ENCODE measurements at regions not wholly inside any gene's neighbourhood (a gene's known extent, or its start where the extent isn't known, plus 50 kb on each side); places are given as distances from the start of the nearest gene placed in this dataset.

DNA sequence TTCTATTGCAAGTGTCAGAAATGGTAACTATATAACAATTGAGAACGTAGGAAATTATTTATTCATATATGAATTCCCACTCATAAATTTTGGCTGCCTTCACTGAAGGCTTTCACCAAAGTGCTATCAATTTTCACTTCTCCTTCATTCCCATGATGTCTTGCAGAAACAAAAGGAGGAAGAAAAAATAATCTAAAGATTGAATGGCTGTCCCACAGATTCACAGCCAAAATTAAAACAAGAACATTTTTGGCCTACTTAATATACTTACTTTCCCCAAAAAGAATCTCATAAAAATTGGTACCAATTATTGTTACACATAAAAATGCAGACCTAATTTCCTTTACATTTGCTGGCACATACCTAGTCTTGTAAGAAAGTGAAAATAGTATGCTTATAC, 616.1 kb downstream of the CD109 start:
- Histone ChIP-seq H3K27ac (no peak overlapping the region), H3K9me3 (ENCODE audit: low read depth) (no peaks in the 10 kb centered on the region), H3F3A (ENCODE audit: low read depth) (no peaks in the 10 kb centered on the region), H3K36me3 (no peaks in the 10 kb centered on the region), H4K20me1 (ENCODE audit: low read depth) (no peaks in the 10 kb centered on the region), H3K4me3 (no peak overlapping the region), H2AFZ (replicated peaks) (no peak overlapping the region), H3K79me2 (ENCODE audit: low read depth) (no peaks in the 10 kb centered on the region), H3K4me2 (no peak overlapping the region), H3K27me3 (no peaks in the 10 kb centered on the region), H3K4me1 (no peaks in the 10 kb centered on the region), H3K9ac (no peak overlapping the region)
- H3K4me3 Mint-ChIP-seq, result no peak overlapping the region
- TF ChIP-seq EZH2phosphoT487 (IDR thresholded peaks at IDR 0.05) (no peak), EZH2 (IDR thresholded peaks at IDR 0.05) (no peak)
- TF ChIP-seq, protein P1, sequence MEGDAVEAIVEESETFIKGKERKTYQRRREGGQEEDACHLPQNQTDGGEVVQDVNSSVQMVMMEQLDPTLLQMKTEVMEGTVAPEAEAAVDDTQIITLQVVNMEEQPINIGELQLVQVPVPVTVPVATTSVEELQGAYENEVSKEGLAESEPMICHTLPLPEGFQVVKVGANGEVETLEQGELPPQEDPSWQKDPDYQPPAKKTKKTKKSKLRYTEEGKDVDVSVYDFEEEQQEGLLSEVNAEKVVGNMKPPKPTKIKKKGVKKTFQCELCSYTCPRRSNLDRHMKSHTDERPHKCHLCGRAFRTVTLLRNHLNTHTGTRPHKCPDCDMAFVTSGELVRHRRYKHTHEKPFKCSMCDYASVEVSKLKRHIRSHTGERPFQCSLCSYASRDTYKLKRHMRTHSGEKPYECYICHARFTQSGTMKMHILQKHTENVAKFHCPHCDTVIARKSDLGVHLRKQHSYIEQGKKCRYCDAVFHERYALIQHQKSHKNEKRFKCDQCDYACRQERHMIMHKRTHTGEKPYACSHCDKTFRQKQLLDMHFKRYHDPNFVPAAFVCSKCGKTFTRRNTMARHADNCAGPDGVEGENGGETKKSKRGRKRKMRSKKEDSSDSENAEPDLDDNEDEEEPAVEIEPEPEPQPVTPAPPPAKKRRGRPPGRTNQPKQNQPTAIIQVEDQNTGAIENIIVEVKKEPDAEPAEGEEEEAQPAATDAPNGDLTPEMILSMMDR (IDR thresholded peaks at IDR 0.05), result no peak
- no peaks in the 10 kb centered on the region for H3K36me3 Mint-ChIP-seq
- no peak overlapping the region for H3K27ac Mint-ChIP-seq
- no peaks in the 10 kb centered on the region for H3K27me3 Mint-ChIP-seq (ENCODE audit: insufficient read depth, low read depth)
- no peaks in the 10 kb centered on the region for H3K9me3 Mint-ChIP-seq
- no peaks in the 10 kb centered on the region for H3K4me1 Mint-ChIP-seq
- DNase-seq (ENCODE audit: low spot score), result no peak

GRCh38 chr6:74311431-74311830, 615.4 kb downstream of the CD109 start:
- H3K9me3 ChIP-seq (ENCODE audit: low read depth), result no peaks in the 10 kb centered on the region
- Mint-ChIP-seq H3K4me3 (no peak overlapping the region), H3K4me1 (no peaks in the 10 kb centered on the region), H3K27ac (no peak overlapping the region), H3K9me3 (no peaks in the 10 kb centered on the region), H3K27me3 (ENCODE audit: insufficient read depth, low read depth) (no peaks in the 10 kb centered on the region), H3K36me3 (no peaks in the 10 kb centered on the region)
- H3K36me3 ChIP-seq, result no peaks in the 10 kb centered on the region
- no peak overlapping the region for H3K9ac ChIP-seq
- no peaks in the 10 kb centered on the region for H3F3A ChIP-seq (ENCODE audit: low read depth)
- no peak overlapping the region for H3K4me2 ChIP-seq
- TF ChIP-seq EZH2phosphoT487 (IDR thresholded peaks at IDR 0.05) (no peak), EZH2 (IDR thresholded peaks at IDR 0.05) (no peak)
- TF ChIP-seq, protein P1 (IDR thresholded peaks at IDR 0.05), result no peak
- no peak for DNase-seq (ENCODE audit: low spot score)
- H4K20me1 ChIP-seq (ENCODE audit: low read depth), result no peaks in the 10 kb centered on the region
- H3K4me1 ChIP-seq, result no peaks in the 10 kb centered on the region
- H3K27ac ChIP-seq, result no peak overlapping the region
- no peak overlapping the region for H2AFZ ChIP-seq (replicated peaks)
- no peaks in the 10 kb centered on the region for H3K79me2 ChIP-seq (ENCODE audit: low read depth)
- H3K4me3 ChIP-seq, result no peak overlapping the region
- no peaks in the 10 kb centered on the region for H3K27me3 ChIP-seq

DNA sequence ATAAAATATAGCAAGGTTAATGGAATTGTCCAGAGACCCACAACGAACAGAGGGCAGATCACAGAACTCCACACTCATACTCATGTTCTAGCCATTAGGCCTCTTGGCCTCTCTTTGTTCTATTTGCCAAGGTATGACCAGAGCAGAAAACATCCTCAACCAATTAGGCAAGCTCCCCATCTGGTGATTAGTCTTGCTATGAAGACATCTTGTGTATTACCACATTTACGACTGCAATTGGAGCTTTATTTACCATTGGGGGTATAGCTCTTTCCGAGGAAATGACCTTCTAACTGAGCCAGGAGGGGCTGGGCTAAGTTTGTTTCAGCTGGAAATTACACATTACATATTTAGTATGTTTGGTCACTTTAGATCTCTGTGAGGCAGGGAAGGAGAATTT, 593.9 kb downstream of the CD109 start:
- no peak for TF ChIP-seq EZH2 (IDR thresholded peaks at IDR 0.05)
- TF ChIP-seq EZH2phosphoT487 (IDR thresholded peaks at IDR 0.05), result no peak
- TF ChIP-seq, protein P1 (IDR thresholded peaks at IDR 0.05), result no peak
- no peaks in the 10 kb centered on the region for H3K4me1 ChIP-seq
- no peak for DNase-seq (ENCODE audit: low spot score)
- no peaks in the 10 kb centered on the region for H4K20me1 ChIP-seq (ENCODE audit: low read depth)
- H2AFZ ChIP-seq (replicated peaks), result no peak overlapping the region
- Mint-ChIP-seq H3K4me1 (no peaks in the 10 kb centered on the region), H3K4me3 (no peak overlapping the region), H3K36me3 (no peaks in the 10 kb centered on the region), H3K9me3 (peaks cover 3% of the 10 kb centered on the region), H3K27me3 (ENCODE audit: insufficient read depth, low read depth) (peaks cover 2% of the 10 kb centered on the region), H3K27ac (no peak overlapping the region)
- H3K27ac ChIP-seq, result no peak overlapping the region
- H3K79me2 ChIP-seq (ENCODE audit: low read depth), result no peaks in the 10 kb centered on the region
- no peaks in the 10 kb centered on the region for H3K9me3 ChIP-seq (ENCODE audit: low read depth)
- H3F3A ChIP-seq (ENCODE audit: low read depth), result no peaks in the 10 kb centered on the region
- no peak overlapping the region for H3K4me3 ChIP-seq
- H3K9ac ChIP-seq, result no peak overlapping the region
- H3K36me3 ChIP-seq, result no peaks in the 10 kb centered on the region
- no peak overlapping the region for H3K4me2 ChIP-seq
- H3K27me3 ChIP-seq, result no peaks in the 10 kb centered on the region

- no peaks in the 10 kb centered on the region for H3F3A ChIP-seq (ENCODE audit: low read depth)
- H2AFZ ChIP-seq (replicated peaks), result no peak overlapping the region
- H3K9me3 Mint-ChIP-seq, result peaks cover 3% of the 10 kb centered on the region
- H3K9me3 ChIP-seq (ENCODE audit: low read depth), result no peaks in the 10 kb centered on the region
- DNase-seq (ENCODE audit: low spot score), result no peak
- no peak overlapping the region for H3K4me2 ChIP-seq
- no peak overlapping the region for H3K4me3 ChIP-seq
- no peaks in the 10 kb centered on the region for H3K27me3 ChIP-seq
- no peaks in the 10 kb centered on the region for H3K36me3 ChIP-seq
- H3K27me3 Mint-ChIP-seq (ENCODE audit: insufficient read depth, low read depth), result peaks cover 2% of the 10 kb centered on the region
- no peaks in the 10 kb centered on the region for H4K20me1 ChIP-seq (ENCODE audit: low read depth)
- TF ChIP-seq EZH2phosphoT487 (IDR thresholded peaks at IDR 0.05) (no peak), EZH2 (IDR thresholded peaks at IDR 0.05) (no peak)
- TF ChIP-seq, protein P1 (IDR thresholded peaks at IDR 0.05), result no peak
- H3K4me1 Mint-ChIP-seq, result no peaks in the 10 kb centered on the region
- H3K27ac Mint-ChIP-seq, result no peak overlapping the region
- H3K79me2 ChIP-seq (ENCODE audit: low read depth), result no peaks in the 10 kb centered on the region
- H3K4me3 Mint-ChIP-seq, result no peak overlapping the region
- H3K27ac ChIP-seq, result no peak overlapping the region
- H3K4me1 ChIP-seq, result no peaks in the 10 kb centered on the region
- H3K36me3 Mint-ChIP-seq, result no peaks in the 10 kb centered on the region
- no peak overlapping the region for H3K9ac ChIP-seq
Observed at GRCh38 chr6:74287932-74288331, 591.9 kb downstream of the CD109 start.
